NB4 (cell line): ENCODE measurements at regions not wholly inside any gene's neighbourhood (a gene's known extent, or its start where the extent isn't known, plus 50 kb on each side); places are given as distances from the start of the nearest gene placed in this dataset.

Source experiments
- CTCF ChIP-seq: IDR thresholded peaks from one replicate; pipeline ENCODE4 v1.5.1; 2012; ENCODE audit warnings: low read depth, low read length
- MAX ChIP-seq: IDR thresholded peaks from 2 replicates; pipeline ENCODE4 v1.6.1; 2011; ENCODE audit warnings: low read depth, low read length
- MYC ChIP-seq: IDR thresholded peaks from 2 replicates; pipeline ENCODE4 v1.6.1; 2011; ENCODE audit warnings: low read depth, low read length
- POLR2A ChIP-seq: IDR thresholded peaks from 2 replicates; pipeline ENCODE4 v1.6.1; 2011; ENCODE audit warnings: mild to moderate bottlenecking; ENCODE audit not compliant: insufficient read length; ENCODE audit errors: extremely low read depth

- TF ChIP-seq CTCF (no peak), POLR2A (no peak), MYC (no peak), MAX (no peak)
These were observed 179.3 kb downstream of the TMEM18 start for GRCh38 chr2:497770-498492.
